ENCODE measurements at regions not wholly inside any gene's neighbourhood (a gene's known extent, or its start where the extent isn't known, plus 50 kb on each side); places are given as distances from the start of the nearest gene placed in this dataset.

DNA sequence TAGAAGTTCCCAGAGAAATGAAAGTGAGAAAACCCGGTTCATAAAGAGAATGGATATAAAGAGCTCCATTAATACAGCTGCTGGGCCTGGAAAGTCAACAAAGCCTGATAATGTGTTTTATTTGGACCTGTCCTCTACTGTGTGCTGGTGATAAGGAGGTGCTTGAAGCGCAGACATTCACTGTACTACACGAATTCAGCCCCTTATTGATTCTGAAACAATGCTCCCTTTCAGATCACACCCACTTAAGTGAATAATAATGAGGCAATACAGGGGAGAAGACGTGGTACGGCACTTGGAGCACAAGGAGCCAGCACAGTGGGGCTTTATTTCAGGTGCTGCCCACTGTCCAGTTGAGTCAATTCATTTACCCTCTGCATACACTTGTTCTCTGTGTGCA lies 260.8 kb downstream of the FGFR2 start:
- TF ChIP-seq, protein P1, sequence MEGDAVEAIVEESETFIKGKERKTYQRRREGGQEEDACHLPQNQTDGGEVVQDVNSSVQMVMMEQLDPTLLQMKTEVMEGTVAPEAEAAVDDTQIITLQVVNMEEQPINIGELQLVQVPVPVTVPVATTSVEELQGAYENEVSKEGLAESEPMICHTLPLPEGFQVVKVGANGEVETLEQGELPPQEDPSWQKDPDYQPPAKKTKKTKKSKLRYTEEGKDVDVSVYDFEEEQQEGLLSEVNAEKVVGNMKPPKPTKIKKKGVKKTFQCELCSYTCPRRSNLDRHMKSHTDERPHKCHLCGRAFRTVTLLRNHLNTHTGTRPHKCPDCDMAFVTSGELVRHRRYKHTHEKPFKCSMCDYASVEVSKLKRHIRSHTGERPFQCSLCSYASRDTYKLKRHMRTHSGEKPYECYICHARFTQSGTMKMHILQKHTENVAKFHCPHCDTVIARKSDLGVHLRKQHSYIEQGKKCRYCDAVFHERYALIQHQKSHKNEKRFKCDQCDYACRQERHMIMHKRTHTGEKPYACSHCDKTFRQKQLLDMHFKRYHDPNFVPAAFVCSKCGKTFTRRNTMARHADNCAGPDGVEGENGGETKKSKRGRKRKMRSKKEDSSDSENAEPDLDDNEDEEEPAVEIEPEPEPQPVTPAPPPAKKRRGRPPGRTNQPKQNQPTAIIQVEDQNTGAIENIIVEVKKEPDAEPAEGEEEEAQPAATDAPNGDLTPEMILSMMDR (IDR thresholded peaks at IDR 0.05), result no peak
- TF ChIP-seq POLR2A (IDR thresholded peaks at IDR 0.05), result no peak
